SK-N-SH (cell line): ENCODE measurements at regions not wholly inside any gene's neighbourhood (a gene's known extent, or its start where the extent isn't known, plus 50 kb on each side); places are given as distances from the start of the nearest gene placed in this dataset.

Source experiments
- TF ChIP-seq, protein P1 (sequence below): fragments of 200-600 bp; sonication (generic); IDR thresholded peaks from 2 replicates; pipeline ENCODE4 v1.6.1; 2017; ENCODE audit warnings: antibody characterized with exemption, mild to moderate bottlenecking, moderate library complexity
- TF ChIP-seq, protein P2 (sequence below): IDR thresholded peaks from 2 replicates; pipeline ENCODE4 v1.4.0; 2012; ENCODE audit warnings: low read depth, borderline replicate concordance

DNA sequence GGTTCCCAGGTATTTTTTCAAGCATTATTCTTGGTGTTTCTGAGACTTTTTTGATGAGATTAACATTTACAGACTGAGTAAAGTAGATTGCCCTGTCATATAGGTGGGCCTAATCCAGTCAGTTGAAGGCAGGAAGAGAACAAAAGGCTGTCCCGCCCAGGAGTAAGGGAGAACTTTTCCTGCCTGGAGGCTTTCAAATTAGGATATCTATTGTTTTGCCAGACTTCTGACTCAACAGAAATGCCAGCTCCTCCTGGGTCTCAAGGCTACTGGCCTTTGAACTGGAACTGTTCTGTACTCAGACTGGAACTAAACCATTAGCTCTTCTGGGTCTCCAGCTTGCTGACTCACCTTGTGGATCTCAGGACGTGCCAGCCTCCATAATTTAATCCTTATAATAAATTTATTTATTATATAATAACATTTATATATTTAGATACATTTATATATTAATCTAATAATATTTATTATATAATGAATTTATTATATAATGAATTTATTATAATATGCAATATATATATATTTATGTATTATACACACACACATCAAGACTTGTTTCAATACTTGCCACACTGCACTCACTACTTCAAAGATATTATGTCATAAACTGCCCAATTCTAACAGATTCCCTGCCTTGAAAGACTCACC, 510.8 kb upstream of the B3GALT2 start:
- TF ChIP-seq, protein P1, sequence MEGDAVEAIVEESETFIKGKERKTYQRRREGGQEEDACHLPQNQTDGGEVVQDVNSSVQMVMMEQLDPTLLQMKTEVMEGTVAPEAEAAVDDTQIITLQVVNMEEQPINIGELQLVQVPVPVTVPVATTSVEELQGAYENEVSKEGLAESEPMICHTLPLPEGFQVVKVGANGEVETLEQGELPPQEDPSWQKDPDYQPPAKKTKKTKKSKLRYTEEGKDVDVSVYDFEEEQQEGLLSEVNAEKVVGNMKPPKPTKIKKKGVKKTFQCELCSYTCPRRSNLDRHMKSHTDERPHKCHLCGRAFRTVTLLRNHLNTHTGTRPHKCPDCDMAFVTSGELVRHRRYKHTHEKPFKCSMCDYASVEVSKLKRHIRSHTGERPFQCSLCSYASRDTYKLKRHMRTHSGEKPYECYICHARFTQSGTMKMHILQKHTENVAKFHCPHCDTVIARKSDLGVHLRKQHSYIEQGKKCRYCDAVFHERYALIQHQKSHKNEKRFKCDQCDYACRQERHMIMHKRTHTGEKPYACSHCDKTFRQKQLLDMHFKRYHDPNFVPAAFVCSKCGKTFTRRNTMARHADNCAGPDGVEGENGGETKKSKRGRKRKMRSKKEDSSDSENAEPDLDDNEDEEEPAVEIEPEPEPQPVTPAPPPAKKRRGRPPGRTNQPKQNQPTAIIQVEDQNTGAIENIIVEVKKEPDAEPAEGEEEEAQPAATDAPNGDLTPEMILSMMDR: no peak
- TF ChIP-seq, protein P2, sequence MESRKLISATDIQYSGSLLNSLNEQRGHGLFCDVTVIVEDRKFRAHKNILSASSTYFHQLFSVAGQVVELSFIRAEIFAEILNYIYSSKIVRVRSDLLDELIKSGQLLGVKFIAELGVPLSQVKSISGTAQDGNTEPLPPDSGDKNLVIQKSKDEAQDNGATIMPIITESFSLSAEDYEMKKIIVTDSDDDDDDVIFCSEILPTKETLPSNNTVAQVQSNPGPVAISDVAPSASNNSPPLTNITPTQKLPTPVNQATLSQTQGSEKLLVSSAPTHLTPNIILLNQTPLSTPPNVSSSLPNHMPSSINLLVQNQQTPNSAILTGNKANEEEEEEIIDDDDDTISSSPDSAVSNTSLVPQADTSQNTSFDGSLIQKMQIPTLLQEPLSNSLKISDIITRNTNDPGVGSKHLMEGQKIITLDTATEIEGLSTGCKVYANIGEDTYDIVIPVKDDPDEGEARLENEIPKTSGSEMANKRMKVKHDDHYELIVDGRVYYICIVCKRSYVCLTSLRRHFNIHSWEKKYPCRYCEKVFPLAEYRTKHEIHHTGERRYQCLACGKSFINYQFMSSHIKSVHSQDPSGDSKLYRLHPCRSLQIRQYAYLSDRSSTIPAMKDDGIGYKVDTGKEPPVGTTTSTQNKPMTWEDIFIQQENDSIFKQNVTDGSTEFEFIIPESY: no peak
